HUDEP-2 (cell line): ENCODE measurements at regions not wholly inside any gene's neighbourhood (a gene's known extent, or its start where the extent isn't known, plus 50 kb on each side); places are given as distances from the start of the nearest gene placed in this dataset.
A peak's percentile ranks its signal among the peaks of the same experiment; 100 is the strongest.
"Not testable (repeated sequence)": the region's sequence is repeated elsewhere in the genome, so short reads cannot be mapped to it uniquely, and the experiment has no call there.

Experiments used
- DNase-seq, 76 experiments: peaks; one replicate each; lab custom pipeline; 2025; ENCODE audit not compliant: unreplicated experiment in 76 of 76; lab: John Stamatoyannopoulos, UW

GRCh38 chr2:200100027-200100426, 144.6 kb downstream of the MAIP1 start:
- no peak for DNase-seq

GRCh38 chr2:200101922-200102321, 146.5 kb downstream of the MAIP1 start:
- DNase-seq, result no peak

- DNase-seq, result no peak
Measured at GRCh38 chr2:200102971-200103370, 147.6 kb downstream of the MAIP1 start.

GRCh38 chr2:200104015-200104414, 148.6 kb downstream of the MAIP1 start:
- peak in 1 of 76 experiments; percentile 12 for DNase-seq

- DNase-seq, result no peak
Measured at GRCh38 chr2:200107514-200108217, 152.3 kb downstream of the MAIP1 start.

GRCh38 chr2:200109421-200109820, 154.0 kb downstream of the MAIP1 start:
- no peak for DNase-seq

GRCh38 chr2:200110381-200110780, 155.0 kb downstream of the MAIP1 start:
- no peak for DNase-seq

GRCh38 chr2:200113016-200113799, 157.8 kb downstream of the MAIP1 start:
- not testable (repeated sequence) for DNase-seq

GRCh38 chr2:200119236-200119635, 163.9 kb downstream of the MAIP1 start:
- no peak for DNase-seq

- DNase-seq, result no peak
Measured at GRCh38 chr2:200121931-200122330, 166.5 kb downstream of the MAIP1 start.

GRCh38 chr2:200122683-200123082, 167.3 kb downstream of the MAIP1 start:
- no peak for DNase-seq

- peak in 69 of 76 experiments; percentile 6 to 76 (median 43) for DNase-seq
Measured at GRCh38 chr2:200124665-200125368, 169.4 kb downstream of the MAIP1 start.

- DNase-seq, result peak in 51 of 76 experiments; percentile 2 to 71 (median 21)
Measured at GRCh38 chr2:200125444-200126284, 170.3 kb downstream of the MAIP1 start.

GRCh38 chr2:200126285-200126670, 170.9 kb downstream of the MAIP1 start:
- DNase-seq, result not testable (repeated sequence)

- DNase-seq, result not testable (repeated sequence)
Measured at GRCh38 chr2:200126680-200127079, 171.3 kb downstream of the MAIP1 start.

- no peak for DNase-seq
Measured at GRCh38 chr2:200127848-200128247, 172.5 kb downstream of the MAIP1 start.

GRCh38 chr2:200128296-200128695, 172.9 kb downstream of the MAIP1 start:
- no peak for DNase-seq

- DNase-seq, result no peak
Measured at GRCh38 chr2:200129721-200130462, 174.5 kb downstream of the MAIP1 start.

GRCh38 chr2:200130762-200131166, 175.4 kb downstream of the MAIP1 start:
- DNase-seq, result no peak

GRCh38 chr2:200131307-200131706, 175.2 kb upstream of the SPATS2L start:
- DNase-seq, result no peak
